SHP77 treated with DMSO at 0.1 percent for 48 hours (cell line): ENCODE measurements at regions not wholly inside any gene's neighbourhood (a gene's known extent, or its start where the extent isn't known, plus 50 kb on each side); places are given as distances from the start of the nearest gene placed in this dataset.

ENCODE experiments used
- DNase-seq: peaks from one replicate; lab custom pipeline; 2025; lab: John Stamatoyannopoulos, UW

- DNase-seq, result no peak
Observed at GRCh38 chr10:10956681-10957542, 60.8 kb upstream of the CELF2 start.

GRCh38 chr10:10958041-10958440, 59.6 kb upstream of the CELF2 start:
- DNase-seq, result no peak

DNA sequence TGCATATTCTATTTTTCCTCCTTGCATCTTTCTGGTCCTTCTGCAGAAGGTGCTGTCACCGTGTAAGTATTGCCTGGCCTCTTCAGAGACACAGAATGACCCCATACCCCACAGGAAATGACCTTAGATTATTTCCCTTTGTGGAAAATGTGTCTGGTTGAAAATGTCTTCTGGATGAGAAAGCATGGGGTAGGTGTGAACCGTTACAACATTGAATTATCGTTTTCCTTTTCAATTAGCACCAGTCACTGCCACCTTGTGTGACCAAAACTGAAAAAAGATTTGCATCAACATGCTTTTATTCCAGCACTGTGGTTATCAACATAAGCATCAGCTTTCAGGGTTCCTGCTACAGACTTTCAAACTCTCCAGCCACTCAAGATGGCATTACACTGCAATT, 58.0 kb upstream of the CELF2 start:
- DNase-seq, result no peak

- no peak for DNase-seq
Observed at GRCh38 chr10:10960534-10960933, 57.1 kb upstream of the CELF2 start.

DNA sequence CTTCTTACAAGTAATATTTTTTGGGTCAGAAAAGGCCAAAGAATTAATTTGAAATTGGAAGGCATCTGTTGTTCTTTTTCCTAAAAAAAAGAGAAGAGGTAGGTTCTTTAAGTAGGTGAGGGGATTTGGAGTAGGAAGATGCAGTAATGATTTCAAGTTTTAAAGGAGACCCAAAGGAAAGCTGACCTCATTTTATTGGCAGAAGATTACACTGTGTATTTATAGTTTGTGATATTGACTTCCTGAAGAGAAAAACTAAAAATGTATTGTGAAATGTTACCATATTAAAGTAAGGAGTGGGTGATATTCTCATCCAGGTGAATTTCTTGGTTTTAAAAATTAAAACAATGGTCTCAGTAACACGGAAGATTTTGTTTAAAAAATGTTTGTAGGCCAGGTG, 56.6 kb upstream of the CELF2 start:
- no peak for DNase-seq

GRCh38 chr10:10967029-10967428, 50.6 kb upstream of the CELF2 start:
- DNase-seq, result peak; percentile 10

GRCh38 chr10:10967581-10968256, 50.0 kb upstream of the CELF2 start:
- DNase-seq, result no peak
